A673 (cell line): ENCODE measurements at regions not wholly inside any gene's neighbourhood (a gene's known extent, or its start where the extent isn't known, plus 50 kb on each side); places are given as distances from the start of the nearest gene placed in this dataset.
"Not testable (repeated sequence)": the region's sequence is repeated elsewhere in the genome, so short reads cannot be mapped to it uniquely, and the experiment has no call there.

Source experiments
- BruUV-seq: library from RNA; stranded (reverse); fragments of 400-500 nt; replicated peaks from 2 replicates; lab custom pipeline; 2021; lab: Mats Ljungman, UMichigan
- CTCF ChIA-PET: fragments of 300-600 bp; sonication (Branson Sonifier 250); formaldehyde crosslinking; loops from one replicate; lab custom pipeline; 2022; ENCODE audit warnings: antibody characterized with exemption; lab: Charles Lee
- POLR2A ChIA-PET: fragments of 300-600 bp; sonication (Branson Sonifier 250); formaldehyde crosslinking; loops from one replicate; lab custom pipeline; 2022; ENCODE audit warnings: antibody characterized with exemption; ENCODE audit not compliant: low non-redundant PET; lab: Charles Lee
- DNase-seq: peaks from one replicate; pipeline ENCODE4 v3.0.0-alpha.2; 2015; ENCODE audit warnings: low spot score
- H3K27ac ChIP-seq: fragments of 200-600 bp; sonication (generic); 2 replicates; pipeline ENCODE4 v1.5.1; 2016; ENCODE audit warnings: mixed run types, low read depth, mild to moderate bottlenecking, mixed read lengths, antibody characterized with exemption, low read length; ENCODE audit not compliant: poor library complexity, severe bottlenecking
- H3K27me3 ChIP-seq: fragments of 200-600 bp; sonication (generic); replicated peaks from 2 replicates; pipeline ENCODE4 v1.6.1; 2017; ENCODE audit warnings: mixed run types, low read depth, mild to moderate bottlenecking, mixed read lengths, antibody characterized with exemption, low read length; ENCODE audit not compliant: insufficient read depth, poor library complexity
- H3K36me3 ChIP-seq: fragments of 200-600 bp; sonication (generic); 2 replicates; pipeline ENCODE4 v1.6.1; 2016; ENCODE audit warnings: mixed run types, mild to moderate bottlenecking, mixed read lengths, antibody characterized with exemption, low read length; ENCODE audit not compliant: insufficient read depth, poor library complexity, severe bottlenecking
- H3K4me1 ChIP-seq: fragments of 200-600 bp; sonication (generic); 2 replicates; pipeline ENCODE4 v1.6.1; 2017; ENCODE audit warnings: mixed run types, mild to moderate bottlenecking, mixed read lengths, antibody characterized with exemption, low read length; ENCODE audit not compliant: insufficient read depth, poor library complexity, severe bottlenecking
- H3K4me3 ChIP-seq: fragments of 200-600 bp; sonication (generic); 2 replicates; pipeline ENCODE4 v1.5.1; 2016; ENCODE audit warnings: low read depth, mixed run types, mild to moderate bottlenecking, mixed read lengths, low read length; ENCODE audit not compliant: poor library complexity, severe bottlenecking
- H3K9me3 ChIP-seq: fragments of 200-600 bp; sonication (generic); 2 replicates; pipeline ENCODE4 v1.6.1; 2016; ENCODE audit warnings: mixed run types, low read depth, mild to moderate bottlenecking, mixed read lengths, antibody characterized with exemption, low read length; ENCODE audit not compliant: poor library complexity, severe bottlenecking
- CTCF ChIP-seq: fragments of 300-800, 200-600 bp; sonication (generic); conservative IDR thresholded peaks from 2 replicates; pipeline ENCODE4 v1.5.1; 2017; ENCODE audit warnings: low read depth, mild to moderate bottlenecking, antibody characterized with exemption, low read length, moderate library complexity, mixed read lengths
- EZH2 ChIP-seq: fragments of 200-600 bp; sonication (generic); IDR thresholded peaks from 2 replicates; pipeline ENCODE4 v1.6.1; 2017; ENCODE audit warnings: borderline replicate concordance, low read depth, mild to moderate bottlenecking, mixed read lengths, antibody characterized with exemption, low read length; ENCODE audit not compliant: poor library complexity, severe bottlenecking
- intact Hi-C: fragments of 100-400 bp; cut with micrococcal nuclease; formaldehyde crosslinking; loops from one replicate; pipeline ENCODE4 v1.10.0; 2022; ENCODE audit not compliant: unreplicated experiment

GRCh38 chr1:118388301-118388959, 203.4 kb upstream of the SPAG17 start:
- no peaks in the 10 kb centered on the region for H3K4me1 ChIP-seq
- ChIA-PET POLR2A (no interaction called here), CTCF (no interaction called here)
- no TSS peak for BruUV-seq
- intact Hi-C loops = no loop called here
- H3K4me3 ChIP-seq = no peak overlapping the region
- H3K27me3 ChIP-seq = no peaks in the 10 kb centered on the region
- DNase-seq = no peak
- TF ChIP-seq CTCF (no peak), EZH2 (no peak)
- no peak overlapping the region for H3K27ac ChIP-seq
- H3K9me3 ChIP-seq = no peaks in the 10 kb centered on the region
- no peaks in the 10 kb centered on the region for H3K36me3 ChIP-seq

GRCh38 chr1:118381197-118381869, 196.3 kb upstream of the SPAG17 start:
- no peaks in the 10 kb centered on the region for H3K36me3 ChIP-seq
- no peak overlapping the region for H3K27ac ChIP-seq
- ChIA-PET POLR2A (no interaction called here), CTCF (no interaction called here)
- no peaks in the 10 kb centered on the region for H3K4me1 ChIP-seq
- no peaks in the 10 kb centered on the region for H3K9me3 ChIP-seq
- DNase-seq = no peak
- TF ChIP-seq EZH2 (no peak), CTCF (no peak)
- intact Hi-C loops = no loop called here
- no TSS peak for BruUV-seq
- no peaks in the 10 kb centered on the region for H3K27me3 ChIP-seq
- no peak overlapping the region for H3K4me3 ChIP-seq

- BruUV-seq, H3K36me3 ChIP-seq, H3K4me3 ChIP-seq, H3K4me1 ChIP-seq, intact Hi-C loops, H3K9me3 ChIP-seq, CTCF ChIA-PET, POLR2A ChIA-PET, H3K27me3 ChIP-seq, H3K27ac ChIP-seq, DNase-seq: not testable (repeated sequence)
These were observed 192.2 kb upstream of the SPAG17 start for GRCh38 chr1:118377183-118377582.
